ENCODE measurements at regions not wholly inside any gene's neighbourhood (a gene's known extent, or its start where the extent isn't known, plus 50 kb on each side); places are given as distances from the start of the nearest gene placed in this dataset.

DNA sequence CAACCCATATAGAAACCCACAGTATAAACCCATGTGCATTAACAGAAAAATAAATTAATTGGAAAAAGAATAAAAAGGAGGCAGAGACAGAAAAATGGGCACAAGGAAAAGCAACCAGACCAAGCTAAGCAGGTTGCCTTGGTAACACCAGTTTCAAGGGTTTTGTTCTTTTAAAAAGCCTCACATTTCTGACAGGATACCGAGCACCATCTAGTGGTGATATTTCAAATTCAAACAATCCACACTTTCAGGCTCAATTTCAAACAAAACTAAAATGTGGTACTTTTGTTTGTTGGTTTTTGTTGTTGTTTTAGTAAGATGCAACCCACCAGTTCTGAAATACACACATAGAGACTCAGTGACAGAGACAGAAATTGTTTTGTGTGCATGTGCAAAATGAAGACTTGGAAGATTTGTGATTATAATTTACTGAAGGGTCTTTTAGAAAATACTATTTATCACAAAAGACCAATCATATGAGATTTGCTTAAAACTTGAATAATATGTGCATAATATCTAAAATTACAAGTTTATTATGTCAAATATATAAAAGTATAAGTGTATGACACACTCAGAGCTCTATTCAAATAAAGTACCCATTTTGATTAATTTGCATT is 318.2 kb downstream of the SLCO4C1 start:
- DNase-seq (ENCODE audit: low read depth, low spot score) = peak; percentile 63
- in situ Hi-C loops (cut with HindIII; ENCODE audit: low sequenced_read_pairs) = no loop called here
- H3K4me3 ChIP-seq (ENCODE audit: low read depth, low read length) = no peak overlapping the region
- TF ChIP-seq, protein P1, sequence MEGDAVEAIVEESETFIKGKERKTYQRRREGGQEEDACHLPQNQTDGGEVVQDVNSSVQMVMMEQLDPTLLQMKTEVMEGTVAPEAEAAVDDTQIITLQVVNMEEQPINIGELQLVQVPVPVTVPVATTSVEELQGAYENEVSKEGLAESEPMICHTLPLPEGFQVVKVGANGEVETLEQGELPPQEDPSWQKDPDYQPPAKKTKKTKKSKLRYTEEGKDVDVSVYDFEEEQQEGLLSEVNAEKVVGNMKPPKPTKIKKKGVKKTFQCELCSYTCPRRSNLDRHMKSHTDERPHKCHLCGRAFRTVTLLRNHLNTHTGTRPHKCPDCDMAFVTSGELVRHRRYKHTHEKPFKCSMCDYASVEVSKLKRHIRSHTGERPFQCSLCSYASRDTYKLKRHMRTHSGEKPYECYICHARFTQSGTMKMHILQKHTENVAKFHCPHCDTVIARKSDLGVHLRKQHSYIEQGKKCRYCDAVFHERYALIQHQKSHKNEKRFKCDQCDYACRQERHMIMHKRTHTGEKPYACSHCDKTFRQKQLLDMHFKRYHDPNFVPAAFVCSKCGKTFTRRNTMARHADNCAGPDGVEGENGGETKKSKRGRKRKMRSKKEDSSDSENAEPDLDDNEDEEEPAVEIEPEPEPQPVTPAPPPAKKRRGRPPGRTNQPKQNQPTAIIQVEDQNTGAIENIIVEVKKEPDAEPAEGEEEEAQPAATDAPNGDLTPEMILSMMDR (IDR thresholded peaks at IDR 0.05; ENCODE audit: low read depth, low read length) = peak; percentile 60

DNA sequence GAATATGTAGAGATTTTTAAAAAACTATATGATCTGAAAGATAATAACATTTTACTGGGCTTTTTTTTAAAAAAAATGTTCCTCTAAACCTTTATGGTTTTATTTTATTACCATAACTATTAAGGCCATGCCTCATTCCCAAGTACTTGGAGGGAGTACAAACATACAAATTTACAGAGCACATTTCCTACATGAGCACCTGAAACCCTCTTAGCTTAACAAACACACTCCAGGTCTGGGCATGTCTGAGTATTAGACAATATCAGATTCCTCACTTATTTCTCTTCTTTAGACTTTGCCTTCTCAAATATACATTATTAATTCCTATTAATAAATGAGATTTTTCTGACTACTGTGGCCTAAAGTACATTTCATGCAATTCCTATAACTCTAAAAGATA is 319.2 kb downstream of the SLCO4C1 start:
- in situ Hi-C loops (cut with HindIII; ENCODE audit: low sequenced_read_pairs) = no loop called here

DNA sequence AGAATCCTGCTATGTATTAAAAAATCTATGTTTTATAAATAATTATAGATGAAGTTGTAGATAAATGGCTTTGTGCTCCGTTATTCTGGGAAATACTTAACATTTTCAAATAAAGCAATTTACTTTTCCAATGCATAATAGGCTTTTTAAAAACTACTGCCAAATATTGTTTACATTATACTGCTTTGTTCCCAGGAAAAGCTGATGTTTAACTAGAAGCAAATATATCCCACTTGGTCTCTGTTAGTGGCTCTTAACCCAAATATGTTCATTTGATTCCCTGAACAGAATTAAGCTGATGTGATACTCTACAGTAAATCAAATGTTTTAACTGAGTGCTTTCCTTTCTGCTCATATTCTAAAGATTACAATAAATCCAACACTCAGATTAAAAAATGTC is 326.3 kb downstream of the SLCO4C1 start:
- DNase-seq (ENCODE audit: low read depth, low spot score) = no peak
- no peak overlapping the region for H3K4me3 ChIP-seq (ENCODE audit: low read depth, low read length)
- in situ Hi-C loops (cut with HindIII; ENCODE audit: low sequenced_read_pairs) = no loop called here
- TF ChIP-seq, protein P1 (IDR thresholded peaks at IDR 0.05; ENCODE audit: low read depth, low read length) = no peak

More for the DNA sequence above, 319.2 kb downstream of the SLCO4C1 start:
- TF ChIP-seq, protein P1 (IDR thresholded peaks at IDR 0.05; ENCODE audit: low read depth, low read length) = no peak
- DNase-seq (ENCODE audit: low read depth, low spot score) = no peak
- H3K4me3 ChIP-seq (ENCODE audit: low read depth, low read length) = no peak overlapping the region

DNA sequence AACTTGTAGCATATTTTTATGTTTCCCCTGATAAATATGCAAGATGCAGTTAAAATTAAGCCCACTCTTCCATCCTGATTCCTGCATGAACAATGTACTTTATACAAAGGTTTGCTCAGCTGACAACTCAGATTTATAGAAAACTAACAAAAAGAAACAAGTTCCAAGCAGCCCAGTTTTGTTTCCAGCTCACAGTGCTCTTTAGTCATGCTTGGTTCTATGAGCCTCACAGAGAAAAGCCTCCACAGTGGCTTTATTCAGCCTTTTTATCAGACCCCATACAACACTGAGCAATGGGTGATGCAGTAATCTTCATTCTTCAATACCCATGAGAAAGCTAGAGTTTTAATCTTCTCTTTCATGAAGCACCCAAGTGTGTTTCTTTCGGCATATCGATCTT is 329.6 kb downstream of the SLCO4C1 start:
- no peak for DNase-seq (ENCODE audit: low read depth, low spot score)
- in situ Hi-C loops (cut with HindIII; ENCODE audit: low sequenced_read_pairs) = no loop called here
- TF ChIP-seq, protein P1 (IDR thresholded peaks at IDR 0.05; ENCODE audit: low read depth, low read length) = no peak
- H3K4me3 ChIP-seq (ENCODE audit: low read depth, low read length) = no peak overlapping the region

DNA sequence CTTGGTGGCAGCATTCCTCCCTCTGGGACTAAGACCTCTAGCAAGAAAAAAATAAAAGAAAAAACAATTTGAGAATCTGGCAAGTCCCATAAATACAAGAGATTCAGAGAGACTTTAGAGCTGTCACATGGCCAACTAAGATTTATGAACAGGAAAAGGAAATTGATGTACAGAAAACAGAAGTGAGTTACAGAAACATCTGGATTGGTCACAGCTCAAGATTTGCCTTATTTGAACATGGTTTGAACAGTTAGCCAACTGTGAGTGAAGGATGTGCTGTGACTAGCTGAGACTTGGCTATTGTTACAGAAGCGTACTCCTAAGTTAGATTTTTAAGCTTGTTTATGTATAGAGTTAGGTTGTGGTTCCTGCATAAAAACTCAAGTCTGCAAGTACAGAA is 340.2 kb downstream of the SLCO4C1 start:
- in situ Hi-C loops (cut with HindIII; ENCODE audit: low sequenced_read_pairs) = no loop called here
- H3K4me3 ChIP-seq (ENCODE audit: low read depth, low read length) = no peak overlapping the region
- TF ChIP-seq, protein P1 (IDR thresholded peaks at IDR 0.05; ENCODE audit: low read depth, low read length) = no peak
- DNase-seq (ENCODE audit: low read depth, low spot score) = no peak

DNA sequence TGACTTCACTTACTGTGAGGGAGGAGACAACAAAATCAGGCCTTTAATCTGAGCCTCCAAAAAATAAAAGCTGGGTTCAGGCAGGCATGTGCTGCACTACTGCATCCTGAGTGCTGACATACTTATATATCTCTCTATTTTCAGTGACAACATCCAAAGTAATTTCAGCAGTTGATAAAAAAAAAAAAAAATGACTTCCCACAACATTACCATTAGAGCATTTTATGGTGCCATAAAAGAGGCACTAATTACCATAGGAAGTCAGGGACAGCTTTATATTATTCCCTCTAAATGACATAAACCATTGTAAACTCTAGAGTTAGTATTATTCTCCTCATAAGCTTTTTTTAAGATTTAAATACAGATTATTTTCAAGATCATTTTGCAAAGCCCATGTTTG is 346.1 kb downstream of the SLCO4C1 start:
- no peak overlapping the region for H3K4me3 ChIP-seq (ENCODE audit: low read depth, low read length)
- TF ChIP-seq, protein P1 (IDR thresholded peaks at IDR 0.05; ENCODE audit: low read depth, low read length) = no peak
- DNase-seq (ENCODE audit: low read depth, low spot score) = no peak
- in situ Hi-C loops (cut with HindIII; ENCODE audit: low sequenced_read_pairs) = no loop called here

Measured in astrocyte of the spinal cord (primary cell).